WTC11 (cell line): ENCODE measurements at regions not wholly inside any gene's neighbourhood (a gene's known extent, or its start where the extent isn't known, plus 50 kb on each side); places are given as distances from the start of the nearest gene placed in this dataset.

Experiments
- ATAC-seq: fragments of 200-7000 bp; cut with Tn5 transposase; 2 replicates; pipeline ENCODE4 v1.10.0; 2021; ENCODE audit warnings: mild to moderate bottlenecking, moderate library complexity
- CTCF ChIA-PET: fragments of 300-600 bp; sonication (Branson Sonifier 250); formaldehyde crosslinking; loops from one replicate; lab custom pipeline; 2021; ENCODE audit warnings: antibody characterized with exemption; lab: Charles Lee
- POLR2A ChIA-PET: fragments of 350-600 bp; sonication (Branson Sonifier 250); formaldehyde crosslinking; loops from one replicate; lab custom pipeline; 2021; ENCODE audit warnings: antibody characterized with exemption; lab: Charles Lee
- DNase-seq: peaks from one replicate; pipeline ENCODE4 v3.0.0; 2021; ENCODE audit warnings: low spot score
- H3K27ac Mint-ChIP-seq: 2 replicates; pipeline ENCODE4 v1.8.0; 2021; ENCODE audit warnings: mixed read lengths
- H3K27me3 Mint-ChIP-seq: 2 replicates; pipeline ENCODE4 v1.8.0; 2021; ENCODE audit warnings: low read depth, mild to moderate bottlenecking, moderate library complexity, mixed read lengths
- H3K36me3 Mint-ChIP-seq: 2 replicates; pipeline ENCODE4 v1.8.0; 2021; ENCODE audit warnings: mixed read lengths
- H3K4me1 Mint-ChIP-seq: 2 replicates; pipeline ENCODE4 v1.8.0; 2022; ENCODE audit warnings: mixed read lengths
- H3K4me3 Mint-ChIP-seq: 2 replicates; pipeline ENCODE4 v1.8.0; 2021; ENCODE audit warnings: mild to moderate bottlenecking, moderate library complexity, mixed read lengths
- H3K9me3 Mint-ChIP-seq: 2 replicates; pipeline ENCODE4 v1.8.0; 2021; ENCODE audit warnings: mixed read lengths
- ARID4B ChIP-seq: sonication (generic); formaldehyde crosslinking; IDR thresholded peaks from 2 replicates; pipeline ENCODE4 v1.8.0; 2023; ENCODE audit warnings: missing genetic modification reagents, mild to moderate bottlenecking, borderline replicate concordance
- ATF1 ChIP-seq: sonication (generic); formaldehyde crosslinking; IDR thresholded peaks from 2 replicates; pipeline ENCODE4 v1.8.1; 2023; ENCODE audit warnings: mild to moderate bottlenecking, moderate library complexity, missing genetic modification reagents
- HMGXB4 ChIP-seq: sonication (generic); formaldehyde crosslinking; IDR thresholded peaks from 2 replicates; pipeline ENCODE4 v1.8.1; 2023; ENCODE audit warnings: mild to moderate bottlenecking, moderate library complexity, missing genetic modification reagents
- KAT7 ChIP-seq: sonication (generic); formaldehyde crosslinking; IDR thresholded peaks from 2 replicates; pipeline ENCODE4 v1.8.1; 2023; ENCODE audit warnings: missing genetic modification reagents, mild to moderate bottlenecking, borderline replicate concordance
- SMAD3 ChIP-seq: sonication (generic); formaldehyde crosslinking; IDR thresholded peaks from 2 replicates; pipeline ENCODE4 v1.8.0; 2022; ENCODE audit warnings: missing genetic modification reagents, mild to moderate bottlenecking, borderline replicate concordance
- TEAD1 ChIP-seq: sonication (generic); formaldehyde crosslinking; IDR thresholded peaks from 2 replicates; pipeline ENCODE4 v1.8.0; 2022; ENCODE audit warnings: mild to moderate bottlenecking, missing genetic modification reagents
- ZNF121 ChIP-seq: sonication (generic); formaldehyde crosslinking; IDR thresholded peaks from 2 replicates; pipeline ENCODE4 v1.8.0; 2023; ENCODE audit warnings: missing genetic modification reagents
- ZNF416 ChIP-seq: fragments of 250-450 bp; sonication (Bioruptor Pico); IDR thresholded peaks from 2 replicates; pipeline ENCODE4 v1.9.0; 2021; ENCODE audit warnings: mild to moderate bottlenecking, inconsistent platforms
- ZNF512 ChIP-seq: sonication (generic); formaldehyde crosslinking; IDR thresholded peaks from 2 replicates; pipeline ENCODE4 v1.8.1; 2022; ENCODE audit warnings: missing genetic modification reagents, borderline replicate concordance
- TF ChIP-seq, protein P1 (sequence below): sonication (generic); formaldehyde crosslinking; IDR thresholded peaks from 2 replicates; pipeline ENCODE4 v1.8.1; 2022; ENCODE audit warnings: low read depth, missing genetic modification reagents, borderline replicate concordance
- TF ChIP-seq, protein P2 (sequence below): fragments of 250-450 bp; sonication (Bioruptor Pico); IDR thresholded peaks from 2 replicates; pipeline ENCODE4 v2.1.2; 2022; ENCODE audit warnings: mild to moderate bottlenecking, moderate library complexity

DNA sequence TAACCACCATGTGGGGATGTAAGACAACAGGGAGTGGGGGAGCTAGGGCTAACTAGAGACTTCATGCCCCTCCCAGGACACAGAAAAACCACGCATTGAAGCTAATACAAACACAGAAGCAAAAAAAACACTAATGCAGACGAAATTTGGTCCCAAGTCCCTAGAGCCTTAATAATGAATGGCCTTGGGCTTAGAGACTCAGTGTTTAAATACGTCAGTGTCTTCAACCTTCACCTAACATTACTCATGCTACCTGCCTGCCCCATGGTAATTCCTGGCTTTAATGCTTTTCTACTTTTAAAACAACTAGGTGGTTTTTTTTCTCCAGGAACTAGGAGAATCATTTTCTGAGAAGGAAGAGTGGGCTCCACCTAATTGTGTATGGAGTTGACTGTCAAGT, 64.1 kb upstream of the ITSN2 start:
- POLR2A ChIA-PET: interaction anchor here (0.6 kb wide), 1 partner anchor 514 kb away, joined by 3 read pairs; no protein-coding TSS in a partner anchor
- CTCF ChIA-PET: interaction anchor here (0.8 to 2.4 kb wide), 3 partner anchors 189 to 367 kb away, joined by 4 to 7 read pairs (median 4); no protein-coding TSS in a partner anchor
- H3K4me3 Mint-ChIP-seq: no peak overlapping the region

More for the DNA sequence above, 64.1 kb upstream of the ITSN2 start:
- H3K4me1 Mint-ChIP-seq: no peaks in the 10 kb centered on the region
- H3K27me3 Mint-ChIP-seq: no peaks in the 10 kb centered on the region; the same call in 1 of the 2 replicates
- no peaks in the 10 kb centered on the region; the same call in 1 of the 2 replicates for H3K36me3 Mint-ChIP-seq
- TF ChIP-seq, protein P1, sequence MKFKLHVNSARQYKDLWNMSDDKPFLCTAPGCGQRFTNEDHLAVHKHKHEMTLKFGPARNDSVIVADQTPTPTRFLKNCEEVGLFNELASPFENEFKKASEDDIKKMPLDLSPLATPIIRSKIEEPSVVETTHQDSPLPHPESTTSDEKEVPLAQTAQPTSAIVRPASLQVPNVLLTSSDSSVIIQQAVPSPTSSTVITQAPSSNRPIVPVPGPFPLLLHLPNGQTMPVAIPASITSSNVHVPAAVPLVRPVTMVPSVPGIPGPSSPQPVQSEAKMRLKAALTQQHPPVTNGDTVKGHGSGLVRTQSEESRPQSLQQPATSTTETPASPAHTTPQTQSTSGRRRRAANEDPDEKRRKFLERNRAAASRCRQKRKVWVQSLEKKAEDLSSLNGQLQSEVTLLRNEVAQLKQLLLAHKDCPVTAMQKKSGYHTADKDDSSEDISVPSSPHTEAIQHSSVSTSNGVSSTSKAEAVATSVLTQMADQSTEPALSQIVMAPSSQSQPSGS (CRISPR knock-in tag): no peak
- TF ChIP-seq TEAD1 (CRISPR knock-in tag) (no peak), ARID4B (no peak), HMGXB4 (CRISPR knock-in tag) (no peak), KAT7 (CRISPR knock-in tag) (no peak), ZNF121 (CRISPR knock-in tag) (no peak), ZNF512 (no peak), ZNF416 (CRISPR knock-in tag) (no peak), ATF1 (CRISPR knock-in tag) (no peak), SMAD3 (CRISPR knock-in tag) (no peak)
- TF ChIP-seq, protein P2, sequence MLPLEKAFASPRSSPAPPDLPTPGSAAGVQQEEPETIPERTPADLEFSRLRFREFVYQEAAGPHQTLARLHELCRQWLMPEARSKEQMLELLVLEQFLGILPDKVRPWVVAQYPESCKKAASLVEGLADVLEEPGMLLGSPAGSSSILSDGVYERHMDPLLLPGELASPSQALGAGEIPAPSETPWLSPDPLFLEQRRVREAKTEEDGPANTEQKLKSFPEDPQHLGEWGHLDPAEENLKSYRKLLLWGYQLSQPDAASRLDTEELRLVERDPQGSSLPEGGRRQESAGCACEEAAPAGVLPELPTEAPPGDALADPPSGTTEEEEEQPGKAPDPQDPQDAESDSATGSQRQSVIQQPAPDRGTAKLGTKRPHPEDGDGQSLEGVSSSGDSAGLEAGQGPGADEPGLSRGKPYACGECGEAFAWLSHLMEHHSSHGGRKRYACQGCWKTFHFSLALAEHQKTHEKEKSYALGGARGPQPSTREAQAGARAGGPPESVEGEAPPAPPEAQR: no peak
- DNase-seq (no peak), ATAC-seq (no peak)
- peaks cover 17% of the 10 kb centered on the region for H3K9me3 Mint-ChIP-seq
- H3K27ac Mint-ChIP-seq: no peak overlapping the region
